Naive thymus-derived CD8-positive, alpha-beta T cell (primary cell): ENCODE measurements at regions not wholly inside any gene's neighbourhood (a gene's known extent, or its start where the extent isn't known, plus 50 kb on each side); places are given as distances from the start of the nearest gene placed in this dataset.

Source experiments
- ATAC-seq, 2 donors: fragments of 150-1000 bp; cut with Tn5 transposase in 1 of 2; sonication (Bioruptor Pico), chemical (Tn5 transposase) in 1 of 2; 1 replicate in 1 of 2; 2 replicates in 1 of 2; pipeline ENCODE4 v1.10.0; 2021; ENCODE audit warnings: mild to moderate bottlenecking in 2 of 2, moderate library complexity in 2 of 2
- POLR2A ChIA-PET: fragments of 350-600 bp; sonication (Branson Sonifier 250); formaldehyde crosslinking; loops from one replicate; lab custom pipeline; 2021; ENCODE audit warnings: antibody characterized with exemption; lab: Charles Lee
- DNase-seq, 10 donors: peaks; one replicate each; pipeline versions ENCODE4 v3.0.0 to v3.0.0-alpha.2; 2020 to 2022
- H3K27ac Mint-ChIP-seq, 10 donors: one replicate each; pipeline ENCODE4 v1.8.0; 2020 to 2022; ENCODE audit warnings: mild to moderate bottlenecking in 10 of 10, mixed read lengths in 10 of 10, moderate library complexity in 4 of 10, inconsistent platforms in 1 of 10
- H3K27me3 Mint-ChIP-seq, 5 donors: one replicate each; pipeline ENCODE4 v1.8.0; 2021 to 2022; ENCODE audit warnings: mixed read lengths in 5 of 5
- H3K36me3 Mint-ChIP-seq, 3 donors: one replicate each; pipeline ENCODE4 v1.8.0; 2020 to 2022; ENCODE audit warnings: mixed read lengths in 3 of 3, mild to moderate bottlenecking in 2 of 3, inconsistent platforms in 1 of 3
- H3K4me1 Mint-ChIP-seq, 4 donors: one replicate each; pipeline ENCODE4 v1.8.0; 2021 to 2022; ENCODE audit warnings: mixed read lengths in 4 of 4
- H3K4me3 Mint-ChIP-seq, 10 donors: one replicate each; pipeline ENCODE4 v1.8.0; 2020 to 2022; ENCODE audit warnings: mild to moderate bottlenecking in 10 of 10, mixed read lengths in 10 of 10, moderate library complexity in 6 of 10, inconsistent platforms in 1 of 10
- H3K9me3 Mint-ChIP-seq, 9 donors: one replicate each; pipeline ENCODE4 v1.8.0; 2020 to 2022; ENCODE audit warnings: mixed read lengths in 9 of 9, mild to moderate bottlenecking in 3 of 9, inconsistent platforms in 1 of 9, moderate library complexity in 1 of 9

DNA sequence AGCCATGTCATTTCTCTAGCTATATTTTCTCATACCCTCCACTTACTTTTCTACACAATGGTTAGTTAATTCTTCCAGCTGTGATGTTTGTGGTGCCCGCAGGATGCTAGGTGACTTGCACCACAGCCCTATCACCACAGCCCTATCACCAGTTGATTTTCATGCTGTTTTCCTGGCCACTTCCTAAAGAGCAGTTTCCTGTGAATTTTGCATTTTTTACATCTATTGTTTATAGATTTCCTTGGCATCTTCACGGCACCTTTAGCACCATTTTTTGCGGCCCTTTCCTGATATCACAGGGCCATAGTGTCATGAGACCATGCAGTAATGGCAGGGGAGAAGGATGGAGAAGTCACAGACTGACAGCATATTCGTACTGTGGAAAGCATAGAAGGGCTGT is 132.9 kb upstream of the PRICKLE2 start:
- peaks cover 0 to 15% (median 10%) of the 10 kb centered on the region in 4 donors for H3K4me1 Mint-ChIP-seq
- H3K27me3 Mint-ChIP-seq: peaks cover 0 to 17% (median 3%) of the 10 kb centered on the region in 5 donors
- H3K4me3 Mint-ChIP-seq: no peak overlapping the region
- ATAC-seq (no peak), DNase-seq (no peak)
- POLR2A ChIA-PET: no interaction called here
- H3K27ac Mint-ChIP-seq: no peak overlapping the region
- H3K9me3 Mint-ChIP-seq: no peaks in the 10 kb centered on the region
- H3K36me3 Mint-ChIP-seq: no peaks in the 10 kb centered on the region

DNA sequence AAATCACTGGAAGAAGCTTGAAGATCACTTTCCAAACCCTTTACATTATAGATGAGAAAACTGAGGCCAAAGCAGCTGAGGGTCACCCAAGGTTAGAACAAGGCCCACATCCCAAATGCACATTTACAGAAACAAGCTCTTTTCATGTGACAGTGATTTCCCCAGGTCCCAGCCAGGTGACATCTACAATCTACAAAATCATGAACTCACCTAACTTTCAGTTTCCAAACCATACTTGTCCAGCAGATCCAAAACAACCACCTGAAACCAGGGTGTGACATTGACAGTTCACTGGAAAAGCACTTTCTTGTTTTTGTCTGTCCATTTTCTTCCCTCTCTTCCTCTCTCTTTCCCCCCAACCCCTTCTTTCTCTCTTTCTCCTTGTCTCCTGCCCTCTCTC is 132.2 kb upstream of the PRICKLE2 start:
- Mint-ChIP-seq H3K36me3 (no peaks in the 10 kb centered on the region), H3K4me1 (peaks cover 0 to 15% (median 10%) of the 10 kb centered on the region in 4 donors), H3K9me3 (no peaks in the 10 kb centered on the region), H3K27ac (no peak overlapping the region), H3K4me3 (peak overlapping the region in 1 of 10 donors; percentile 1), H3K27me3 (peaks cover 0 to 17% (median 3%) of the 10 kb centered on the region in 5 donors)
- DNase-seq (no peak), ATAC-seq (no peak)
- POLR2A ChIA-PET: no interaction called here

DNA sequence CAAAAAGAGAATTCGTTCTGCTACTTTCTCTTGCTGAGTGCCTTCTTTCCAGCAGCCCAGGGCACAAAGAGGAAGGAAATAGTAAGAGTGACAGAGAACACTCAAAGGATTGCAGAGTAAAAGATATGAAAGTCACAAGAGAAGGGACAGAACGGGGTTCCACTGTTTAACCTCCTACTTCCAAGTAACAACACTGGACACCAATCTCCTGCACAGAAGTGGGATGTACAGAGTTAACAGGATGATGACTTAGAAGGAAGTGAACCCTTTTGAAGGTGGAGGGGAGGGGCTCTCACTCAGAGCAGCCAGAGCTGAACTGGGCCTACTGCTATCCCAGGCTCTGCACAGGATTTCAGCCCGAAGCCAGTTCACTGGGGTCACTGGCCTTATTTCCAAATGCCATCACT is 130.1 kb upstream of the PRICKLE2 start:
- POLR2A ChIA-PET: no interaction called here
- peak; percentile 46 to 47 for ATAC-seq
- peaks cover 0 to 3% (median 2%) of the 10 kb centered on the region in 5 donors for H3K27me3 Mint-ChIP-seq
- peak in 1 of 10 donors; percentile 11 for DNase-seq
- H3K4me1 Mint-ChIP-seq: peaks cover 0 to 15% (median 10%) of the 10 kb centered on the region in 4 donors
- no peaks in the 10 kb centered on the region for H3K9me3 Mint-ChIP-seq
- peak overlapping the region in 7 of 10 donors; percentile 29 to 79 (median 50) for H3K27ac Mint-ChIP-seq
- peak overlapping the region in 7 of 10 donors; percentile 9 to 51 (median 33) for H3K4me3 Mint-ChIP-seq
- no peaks in the 10 kb centered on the region for H3K36me3 Mint-ChIP-seq

- no peaks in the 10 kb centered on the region for H3K36me3 Mint-ChIP-seq
- H3K4me1 Mint-ChIP-seq: peaks cover 0 to 15% (median 10%) of the 10 kb centered on the region in 4 donors
- H3K27ac Mint-ChIP-seq: peak overlapping the region in 7 of 10 donors; percentile 25 to 79 (median 43)
- peaks cover 0 to 3% (median 0%) of the 10 kb centered on the region in 5 donors for H3K27me3 Mint-ChIP-seq
- peak overlapping the region in 6 of 10 donors; percentile 9 to 51 (median 30) for H3K4me3 Mint-ChIP-seq
- POLR2A ChIA-PET: no interaction called here
- no peak for ATAC-seq
- H3K9me3 Mint-ChIP-seq: no peaks in the 10 kb centered on the region
- DNase-seq: no peak
Measured at GRCh38 chr3:64354956-64355355, 129.7 kb upstream of the PRICKLE2 start.

DNA sequence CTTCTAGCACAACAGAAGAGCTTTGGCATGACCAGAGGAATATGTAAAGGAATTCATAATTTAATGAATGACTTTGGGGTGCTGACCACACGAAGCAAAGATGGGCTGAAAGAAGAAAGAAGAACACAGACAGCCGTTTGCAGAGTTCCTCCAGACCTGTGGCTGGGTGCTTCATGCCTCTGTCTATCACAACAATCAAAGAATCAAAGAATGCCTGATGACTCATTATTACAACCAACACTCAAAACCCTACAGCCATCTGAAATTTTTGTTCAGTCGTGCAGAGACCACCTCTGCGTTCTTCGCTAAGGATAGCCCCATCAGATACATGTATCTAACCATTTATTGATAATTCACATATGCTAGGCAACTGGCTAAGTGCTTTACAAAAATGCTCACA is 129.0 kb upstream of the PRICKLE2 start:
- DNase-seq (no peak), ATAC-seq (no peak)
- Mint-ChIP-seq H3K9me3 (no peaks in the 10 kb centered on the region), H3K4me1 (peaks cover 0 to 15% (median 10%) of the 10 kb centered on the region in 4 donors), H3K27me3 (peaks cover 0 to 1% (median 0%) of the 10 kb centered on the region in 5 donors), H3K4me3 (no peak overlapping the region), H3K27ac (peak overlapping the region in 2 of 10 donors; percentile 9 to 73), H3K36me3 (no peaks in the 10 kb centered on the region)
- POLR2A ChIA-PET: no interaction called here

DNA sequence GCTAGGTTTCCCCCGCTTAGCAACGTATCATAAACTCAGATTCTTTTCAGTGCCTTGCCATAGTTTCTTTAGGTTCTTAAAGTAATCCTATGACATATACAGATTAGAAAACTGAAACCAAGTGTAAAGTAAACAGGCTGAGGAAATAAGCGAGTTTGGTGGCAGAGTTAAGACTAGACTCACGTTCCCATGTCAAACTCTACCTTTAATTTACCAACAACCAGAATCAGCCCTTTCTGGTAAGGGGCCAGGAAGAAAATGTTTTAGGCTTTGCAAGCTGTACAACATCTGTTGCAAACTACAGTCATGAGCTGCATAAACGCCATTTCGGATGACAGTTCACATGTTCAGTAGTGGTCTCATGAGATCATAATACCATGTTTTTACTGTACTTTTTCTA is 128.0 kb upstream of the PRICKLE2 start:
- DNase-seq (no peak), ATAC-seq (no peak)
- Mint-ChIP-seq H3K36me3 (no peaks in the 10 kb centered on the region), H3K27me3 (peaks cover 0 to 4% (median 2%) of the 10 kb centered on the region in 5 donors), H3K4me1 (peaks cover 0 to 15% (median 10%) of the 10 kb centered on the region in 4 donors), H3K9me3 (no peaks in the 10 kb centered on the region), H3K27ac (no peak overlapping the region), H3K4me3 (no peak overlapping the region)
- POLR2A ChIA-PET: no interaction called here

DNA sequence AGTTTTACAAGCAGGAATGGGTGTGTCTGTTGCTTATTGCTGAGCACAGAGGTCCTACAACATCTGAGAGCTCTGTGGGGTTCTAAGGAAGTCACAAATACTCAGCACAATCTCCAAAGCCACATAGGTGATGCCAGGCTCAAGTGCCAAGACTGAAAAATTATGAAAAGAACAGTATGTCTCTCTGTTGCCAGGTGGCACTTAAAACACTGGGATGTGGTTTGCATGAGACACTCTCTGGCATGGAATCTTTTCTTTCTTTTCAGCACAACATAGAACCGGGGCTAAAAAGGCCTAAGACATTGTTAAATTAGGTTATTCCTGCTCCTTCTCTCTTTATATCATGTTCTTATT is 127.3 kb upstream of the PRICKLE2 start:
- Mint-ChIP-seq H3K27ac (no peak overlapping the region), H3K9me3 (no peaks in the 10 kb centered on the region), H3K27me3 (peaks cover 1 to 8% (median 3%) of the 10 kb centered on the region in 5 donors), H3K4me1 (peaks cover 0 to 15% (median 10%) of the 10 kb centered on the region in 4 donors), H3K36me3 (no peaks in the 10 kb centered on the region), H3K4me3 (no peak overlapping the region)
- no peak for ATAC-seq
- POLR2A ChIA-PET: no interaction called here
- no peak for DNase-seq

DNA sequence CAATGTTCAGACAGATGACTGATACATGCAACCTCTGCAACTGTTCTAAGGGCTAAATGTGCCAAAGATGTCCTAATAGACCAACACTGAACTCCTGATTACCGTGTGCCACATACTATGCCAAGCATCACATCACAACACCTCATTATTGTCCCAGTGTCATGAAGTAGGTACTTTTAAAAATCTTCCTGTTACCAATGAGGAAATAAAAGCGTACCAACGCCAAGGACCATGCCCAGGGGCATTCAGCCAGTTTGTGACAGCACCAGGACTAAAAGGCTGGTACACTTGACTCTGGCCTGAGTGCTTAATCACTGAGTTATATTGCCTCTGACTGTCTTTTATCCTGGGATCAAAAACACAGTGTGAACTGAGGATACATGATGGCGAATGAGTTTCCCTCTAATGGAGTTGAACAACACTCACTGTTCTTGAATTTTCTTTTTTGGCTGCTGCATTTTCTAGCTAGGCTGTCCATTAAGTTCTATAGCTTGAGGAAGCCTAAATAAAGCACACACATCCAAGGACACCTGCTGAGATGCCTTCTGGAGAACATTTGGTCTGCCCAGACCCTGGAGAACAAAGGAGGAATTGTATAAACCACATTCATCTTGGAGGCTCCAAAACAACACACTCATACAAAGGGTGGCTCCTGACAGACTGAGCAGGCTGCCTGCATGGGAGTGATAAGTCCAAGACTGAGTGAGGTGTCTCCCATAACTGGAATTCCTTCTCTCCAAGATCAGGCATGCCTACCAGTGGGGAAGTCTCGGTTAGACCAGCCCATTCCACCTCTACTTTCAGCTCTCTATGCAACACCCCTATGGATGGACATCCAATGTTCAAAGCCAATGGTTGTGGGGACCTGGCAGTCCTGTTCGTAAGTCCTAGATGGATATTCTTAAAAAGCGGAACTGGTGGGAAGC is 126.7 kb upstream of the PRICKLE2 start:
- Mint-ChIP-seq H3K4me1 (peaks cover 0 to 15% (median 10%) of the 10 kb centered on the region in 4 donors), H3K4me3 (no peak overlapping the region), H3K9me3 (no peaks in the 10 kb centered on the region), H3K27ac (no peak overlapping the region), H3K27me3 (peaks cover 1 to 9% (median 3%) of the 10 kb centered on the region in 5 donors), H3K36me3 (no peaks in the 10 kb centered on the region)
- ATAC-seq (no peak), DNase-seq (no peak)
- POLR2A ChIA-PET: no interaction called here

DNA sequence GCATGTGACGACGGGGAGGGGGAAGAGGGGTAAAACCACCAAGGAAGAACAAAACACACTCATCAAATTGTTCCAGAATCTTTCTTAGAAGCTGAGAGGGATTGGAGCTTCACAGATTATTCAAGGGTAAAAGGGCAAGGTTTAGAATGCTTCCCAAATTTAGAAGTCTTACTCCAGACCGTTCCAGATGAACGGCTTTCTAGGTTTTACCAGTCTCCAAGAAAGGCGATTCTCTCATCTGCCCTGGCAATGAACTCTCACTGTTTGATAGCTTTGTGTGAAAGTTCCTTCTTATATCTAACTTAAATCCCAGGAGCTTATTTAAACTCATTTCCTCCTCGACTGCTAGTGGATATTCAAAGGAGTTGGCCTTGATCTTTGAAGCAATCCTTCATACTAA is 124.3 kb upstream of the PRICKLE2 start:
- Mint-ChIP-seq H3K4me1 (no peaks in the 10 kb centered on the region), H3K36me3 (no peaks in the 10 kb centered on the region), H3K4me3 (no peak overlapping the region), H3K9me3 (no peaks in the 10 kb centered on the region), H3K27ac (no peak overlapping the region), H3K27me3 (peaks cover 1 to 20% (median 8%) of the 10 kb centered on the region in 5 donors)
- no peak for ATAC-seq
- POLR2A ChIA-PET: no interaction called here
- no peak for DNase-seq

DNA sequence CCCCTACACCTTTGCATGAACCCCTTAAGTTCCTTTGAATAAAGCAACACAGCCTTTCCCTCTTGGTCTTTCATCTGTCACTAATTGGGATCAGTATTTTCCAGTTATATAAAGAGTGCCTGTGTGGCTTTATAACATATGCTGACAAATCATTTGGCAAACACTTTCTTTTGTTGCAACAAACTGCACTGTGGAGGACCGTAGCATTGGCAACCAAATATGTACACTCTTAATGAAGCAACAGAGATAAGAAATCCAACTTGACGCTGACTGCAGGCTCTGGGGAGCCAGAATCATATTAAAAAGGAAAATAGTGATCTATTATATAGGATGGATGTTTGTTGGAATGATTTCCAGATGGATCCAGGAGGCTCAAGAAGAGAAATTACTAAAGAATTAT is 120.1 kb upstream of the PRICKLE2 start:
- POLR2A ChIA-PET: no interaction called here
- H3K9me3 Mint-ChIP-seq: no peaks in the 10 kb centered on the region
- DNase-seq: no peak
- no peak overlapping the region for H3K4me3 Mint-ChIP-seq
- ATAC-seq: no peak
- H3K4me1 Mint-ChIP-seq: no peaks in the 10 kb centered on the region
- no peak overlapping the region for H3K27ac Mint-ChIP-seq
- peaks cover 2 to 24% (median 10%) of the 10 kb centered on the region in 5 donors for H3K27me3 Mint-ChIP-seq
- no peaks in the 10 kb centered on the region for H3K36me3 Mint-ChIP-seq

DNA sequence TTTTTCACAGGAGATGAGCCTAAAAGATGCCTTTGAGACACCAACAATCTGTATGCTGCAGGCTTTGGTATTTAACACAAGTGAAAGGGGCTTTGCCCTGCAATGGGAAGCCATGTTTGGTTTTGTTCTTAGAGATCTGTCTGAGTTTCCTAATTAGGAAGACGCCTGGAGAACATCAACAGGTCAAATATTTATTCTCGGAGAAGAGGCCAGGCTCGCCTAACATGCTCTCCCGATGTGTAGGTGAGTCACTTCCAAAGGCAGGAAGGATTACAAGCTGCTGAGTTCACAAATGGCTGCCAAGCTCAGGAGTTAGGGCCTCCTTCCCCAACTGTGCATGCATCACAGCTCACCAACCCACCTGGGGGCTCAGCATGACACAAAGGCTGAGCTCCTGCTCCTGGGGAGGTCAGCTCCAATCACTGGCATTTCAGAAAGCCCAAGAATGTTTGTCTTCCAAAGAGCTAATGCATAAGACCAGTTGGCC is 119.5 kb upstream of the PRICKLE2 start:
- Mint-ChIP-seq H3K27ac (no peak overlapping the region), H3K36me3 (no peaks in the 10 kb centered on the region), H3K27me3 (peaks cover 2 to 24% (median 10%) of the 10 kb centered on the region in 5 donors), H3K4me3 (no peak overlapping the region), H3K9me3 (no peaks in the 10 kb centered on the region), H3K4me1 (no peaks in the 10 kb centered on the region)
- ATAC-seq (no peak), DNase-seq (no peak)
- POLR2A ChIA-PET: no interaction called here

DNA sequence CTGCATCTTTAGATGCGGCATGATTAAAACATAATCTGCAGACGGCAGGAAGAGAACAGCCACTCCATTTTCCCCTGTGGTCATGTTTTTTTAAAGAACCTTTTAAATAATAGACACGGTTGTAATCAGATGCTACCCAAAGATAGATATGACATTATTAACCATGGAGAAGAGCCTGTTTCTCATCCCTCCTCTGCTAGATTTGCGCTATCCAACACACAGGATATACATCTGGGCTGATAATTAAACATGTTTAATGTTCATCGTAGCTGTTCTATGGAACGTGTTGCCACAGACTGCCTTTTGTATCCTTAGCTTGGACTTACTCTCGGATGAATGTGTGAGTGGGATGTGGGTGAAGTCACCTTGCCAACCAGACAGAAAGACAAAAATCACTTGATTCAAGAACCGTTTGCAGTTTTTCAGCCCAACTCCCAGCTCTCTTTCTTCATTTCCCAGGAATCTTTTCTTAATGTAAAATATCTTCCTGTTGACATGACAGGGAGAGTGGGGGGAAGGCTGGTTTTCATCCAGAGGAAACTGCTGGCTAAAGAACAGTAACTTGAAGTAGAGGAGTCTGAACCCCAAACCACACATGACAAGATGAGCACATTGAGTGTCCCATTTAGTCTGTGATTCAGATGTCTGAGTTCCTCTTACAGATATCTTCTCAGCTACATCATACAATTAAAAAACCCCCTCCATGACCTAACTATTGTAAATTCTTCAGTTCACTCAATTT is 118.6 kb upstream of the PRICKLE2 start:
- H3K4me3 Mint-ChIP-seq: no peak overlapping the region

More for the DNA sequence above, 118.6 kb upstream of the PRICKLE2 start:
- no peaks in the 10 kb centered on the region for H3K4me1 Mint-ChIP-seq
- H3K9me3 Mint-ChIP-seq: peaks cover 0 to 8% (median 0%) of the 10 kb centered on the region in 9 donors
- no peak for DNase-seq
- peaks cover 1 to 27% (median 12%) of the 10 kb centered on the region in 5 donors for H3K27me3 Mint-ChIP-seq
- POLR2A ChIA-PET: interaction anchor here (0.6 kb wide), 1 partner anchor 528 kb away, joined by 3 read pairs; no protein-coding TSS in a partner anchor
- no peak overlapping the region for H3K27ac Mint-ChIP-seq
- H3K36me3 Mint-ChIP-seq: no peaks in the 10 kb centered on the region
- no peak for ATAC-seq
